ENCODE measurements at regions not wholly inside any gene's neighbourhood (a gene's known extent, or its start where the extent isn't known, plus 50 kb on each side); places are given as distances from the start of the nearest gene placed in this dataset.

- ChIA-PET CTCF (interaction anchor here (1.3 to 2.1 kb wide), 2 partner anchors 14 to 16 kb away, joined by 3 to 4 read pairs; no protein-coding TSS in a partner anchor), POLR2A (no interaction called here)
- H3K4me3 ChIP-seq (ENCODE audit: low read depth, low read length), result no peak overlapping the region
- no peaks in the 10 kb centered on the region for H3K27me3 ChIP-seq (ENCODE audit: control insufficient read depth, insufficient read depth, low read length)
- no peak for TF ChIP-seq CTCF (IDR thresholded peaks at IDR 0.05; ENCODE audit: insufficient read depth, low read depth, low read length)
- H3K36me3 ChIP-seq (ENCODE audit: control insufficient read depth, insufficient read depth, low read length), result no peaks in the 10 kb centered on the region
- DNase-seq (ENCODE audit: low read depth), result no peak
Observed at GRCh38 chr5:124574521-124575436, 171.7 kb downstream of the ZNF608 start.

GRCh38 chr5:124572971-124573370 is 173.5 kb downstream of the ZNF608 start:
- CTCF ChIA-PET, result interaction anchor here (0.7 kb wide), 1 partner anchor 831 kb away, joined by 3 read pairs; no protein-coding TSS in a partner anchor
- H3K27me3 ChIP-seq (ENCODE audit: control insufficient read depth, insufficient read depth, low read length), result no peaks in the 10 kb centered on the region
- H3K4me3 ChIP-seq (ENCODE audit: low read depth, low read length), result no peak overlapping the region
- TF ChIP-seq CTCF (IDR thresholded peaks at IDR 0.05; ENCODE audit: insufficient read depth, low read depth, low read length), result no peak
- no peaks in the 10 kb centered on the region for H3K36me3 ChIP-seq (ENCODE audit: control insufficient read depth, insufficient read depth, low read length)
- DNase-seq (ENCODE audit: low read depth), result no peak
- POLR2A ChIA-PET, result no interaction called here

- no peak overlapping the region for H3K4me3 ChIP-seq (ENCODE audit: low read depth, low read length)
- no peaks in the 10 kb centered on the region for H3K36me3 ChIP-seq (ENCODE audit: control insufficient read depth, insufficient read depth, low read length)
- no peak for DNase-seq (ENCODE audit: low read depth)
- ChIA-PET CTCF (interaction anchor here (1.3 kb wide), 1 partner anchor 16 kb away, joined by 3 read pairs; no protein-coding TSS in a partner anchor), POLR2A (no interaction called here)
- no peak for TF ChIP-seq CTCF (IDR thresholded peaks at IDR 0.05; ENCODE audit: insufficient read depth, low read depth, low read length)
- H3K27me3 ChIP-seq (ENCODE audit: control insufficient read depth, insufficient read depth, low read length), result no peaks in the 10 kb centered on the region
Observed at GRCh38 chr5:124570285-124571035, 176.0 kb downstream of the ZNF608 start.

- no peaks in the 10 kb centered on the region for H3K36me3 ChIP-seq (ENCODE audit: control insufficient read depth, insufficient read depth, low read length)
- TF ChIP-seq CTCF (IDR thresholded peaks at IDR 0.05; ENCODE audit: insufficient read depth, low read depth, low read length), result no peak
- no peaks in the 10 kb centered on the region for H3K27me3 ChIP-seq (ENCODE audit: control insufficient read depth, insufficient read depth, low read length)
- H3K4me3 ChIP-seq (ENCODE audit: low read depth, low read length), result no peak overlapping the region
- ChIA-PET CTCF (no interaction called here), POLR2A (no interaction called here)
- DNase-seq (ENCODE audit: low read depth), result no peak
Observed at GRCh38 chr5:124566875-124567450, 179.5 kb downstream of the ZNF608 start.

GRCh38 chr5:124561451-124561850 is 185.0 kb downstream of the ZNF608 start:
- Histone ChIP-seq H3K4me3 (ENCODE audit: low read depth, low read length) (no peak overlapping the region), H3K36me3 (ENCODE audit: control insufficient read depth, insufficient read depth, low read length) (no peaks in the 10 kb centered on the region), H3K27me3 (ENCODE audit: control insufficient read depth, insufficient read depth, low read length) (no peaks in the 10 kb centered on the region)
- DNase-seq (ENCODE audit: low read depth), result no peak
- ChIA-PET POLR2A (no interaction called here), CTCF (interaction anchor here (0.6 to 1.7 kb wide), 2 partner anchors 14 to 16 kb away, joined by 3 to 4 read pairs; no protein-coding TSS in a partner anchor)
- TF ChIP-seq CTCF (IDR thresholded peaks at IDR 0.05; ENCODE audit: insufficient read depth, low read depth, low read length), result no peak
